ENCODE measurements at regions not wholly inside any gene's neighbourhood (a gene's known extent, or its start where the extent isn't known, plus 50 kb on each side); places are given as distances from the start of the nearest gene placed in this dataset.

DNA sequence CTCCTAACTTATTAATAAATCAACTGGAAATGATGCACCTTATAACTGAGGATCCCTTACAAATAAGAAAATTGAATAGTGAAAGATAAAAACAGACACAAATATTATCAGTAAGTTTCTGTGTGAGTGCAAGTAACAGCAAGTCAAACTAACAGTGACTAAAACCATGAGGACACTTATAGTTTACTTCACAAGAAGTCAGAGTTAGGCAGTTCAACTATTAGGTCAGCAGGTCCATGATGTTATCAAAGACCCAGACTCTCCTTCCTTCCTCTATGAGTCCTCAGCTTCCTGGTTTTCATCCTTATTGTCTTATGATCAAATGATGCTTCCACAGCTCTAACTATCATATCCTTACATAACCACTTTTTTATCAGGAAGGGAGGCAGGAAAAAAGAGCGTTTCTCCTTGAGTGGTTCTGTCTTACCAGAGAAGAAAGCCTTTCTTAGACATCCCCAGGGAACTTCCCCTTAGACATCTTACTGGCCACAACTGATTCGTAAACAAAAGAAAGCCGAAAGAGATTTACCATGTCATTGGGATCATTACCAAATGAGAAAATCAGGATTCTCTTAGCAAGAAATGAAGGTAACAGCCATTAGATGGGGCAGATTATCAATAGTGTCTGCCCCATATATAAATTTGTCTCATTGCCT lies 114.3 kb upstream of the LRFN2 start:
- no peak for TF ChIP-seq CTCF (IDR thresholded peaks at IDR 0.05)
- TF ChIP-seq POLR2A (IDR thresholded peaks at IDR 0.05): no peak

Data from testis (tissue), 2 donors.